Testis (tissue), 2 donors: ENCODE measurements at regions not wholly inside any gene's neighbourhood (a gene's known extent, or its start where the extent isn't known, plus 50 kb on each side); places are given as distances from the start of the nearest gene placed in this dataset.

Experiments used
- CTCF ChIP-seq, 3 experiments: fragments of 450-650 bp in 2 of 3; fragments of 200-600 bp in 1 of 3; sonication (generic) in 1 of 3; IDR thresholded peaks; one replicate each; pipeline ENCODE4 v1.5.1; 2016 to 2019; ENCODE audit warnings: antibody characterized with exemption in 3 of 3, mild to moderate bottlenecking in 2 of 3, moderate library complexity in 1 of 3
- POLR2A ChIP-seq: fragments of 450-650 bp; IDR thresholded peaks from one replicate; pipeline ENCODE4 v1.6.1; 2017; ENCODE audit warnings: antibody characterized with exemption, mild to moderate bottlenecking, moderate library complexity

- TF ChIP-seq CTCF (IDR thresholded peaks at IDR 0.05) (no peak), POLR2A (no peak)
Measured at GRCh38 chr5:167412556-167412955, 878.9 kb upstream of the WWC1 start.
